ENCODE measurements at regions not wholly inside any gene's neighbourhood (a gene's known extent, or its start where the extent isn't known, plus 50 kb on each side); places are given as distances from the start of the nearest gene placed in this dataset.

DNA sequence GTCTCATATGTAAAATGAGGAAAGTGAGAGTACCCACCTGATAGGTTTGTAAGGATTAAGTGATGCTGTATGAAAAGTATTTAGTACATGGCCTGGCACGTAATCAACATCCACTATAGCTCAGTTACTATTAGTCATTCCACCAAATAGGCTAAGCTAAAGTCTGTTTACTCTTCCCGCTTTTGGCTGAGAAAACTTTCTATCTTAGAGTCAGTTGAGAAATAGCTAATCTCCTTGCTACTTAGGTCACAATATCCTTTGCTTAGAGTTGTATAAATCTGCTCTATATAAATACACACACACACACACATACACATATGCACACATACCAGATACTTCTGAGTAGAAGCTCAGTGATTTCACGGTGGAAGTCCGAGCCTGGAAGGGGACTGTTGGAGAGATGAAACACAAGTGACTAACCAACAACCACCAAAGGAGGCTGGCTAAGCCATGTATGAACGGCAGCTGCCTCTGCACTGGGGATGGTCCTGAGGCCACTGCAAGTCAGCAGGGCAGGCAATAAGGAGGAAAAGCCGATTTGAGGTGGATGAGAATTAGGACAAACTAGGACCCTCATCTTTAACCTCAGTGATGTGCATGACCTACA, 104.6 kb upstream of the EPHA4 start:
- DNase-seq (ENCODE audit: low spot score) (no peak), ATAC-seq (no peak)
- no peaks in the 10 kb centered on the region for H3K36me3 ChIP-seq (ENCODE audit: insufficient read depth)
- H3K4me1 Mint-ChIP-seq = peaks cover 47% of the 10 kb centered on the region
- no peak overlapping the region for H3K4me2 ChIP-seq
- H3K9me2 ChIP-seq (ENCODE audit: insufficient read depth) = peaks cover 7% of the 10 kb centered on the region; the same call in 1 of the 2 replicates
- no peak overlapping the region; the same call in 1 of the 2 replicates for H3K27ac Mint-ChIP-seq
- peaks cover 2% of the 10 kb centered on the region for H3K27me3 Mint-ChIP-seq (ENCODE audit: insufficient read depth, low read depth, poor library complexity)
- H3K4me3 ChIP-seq = no peak overlapping the region
- H3K9me3 Mint-ChIP-seq = no peaks in the 10 kb centered on the region; the same call in 2 of the 3 replicates
- no peaks in the 10 kb centered on the region for H3K79me2 ChIP-seq (replicated peaks; ENCODE audit: insufficient read depth)
- H3K27me3 ChIP-seq (ENCODE audit: insufficient read depth) = no peaks in the 10 kb centered on the region
- no peak for TF ChIP-seq JUNB (IDR thresholded peaks at IDR 0.05; ENCODE audit: unreplicated experiment)
- no peak for TF ChIP-seq EZH2phosphoT487 (IDR thresholded peaks at IDR 0.05; ENCODE audit: unreplicated experiment)
- TF ChIP-seq EZH2 (IDR thresholded peaks at IDR 0.05; ENCODE audit: low read depth, unreplicated experiment) = no peak
- TF ChIP-seq, protein P1, sequence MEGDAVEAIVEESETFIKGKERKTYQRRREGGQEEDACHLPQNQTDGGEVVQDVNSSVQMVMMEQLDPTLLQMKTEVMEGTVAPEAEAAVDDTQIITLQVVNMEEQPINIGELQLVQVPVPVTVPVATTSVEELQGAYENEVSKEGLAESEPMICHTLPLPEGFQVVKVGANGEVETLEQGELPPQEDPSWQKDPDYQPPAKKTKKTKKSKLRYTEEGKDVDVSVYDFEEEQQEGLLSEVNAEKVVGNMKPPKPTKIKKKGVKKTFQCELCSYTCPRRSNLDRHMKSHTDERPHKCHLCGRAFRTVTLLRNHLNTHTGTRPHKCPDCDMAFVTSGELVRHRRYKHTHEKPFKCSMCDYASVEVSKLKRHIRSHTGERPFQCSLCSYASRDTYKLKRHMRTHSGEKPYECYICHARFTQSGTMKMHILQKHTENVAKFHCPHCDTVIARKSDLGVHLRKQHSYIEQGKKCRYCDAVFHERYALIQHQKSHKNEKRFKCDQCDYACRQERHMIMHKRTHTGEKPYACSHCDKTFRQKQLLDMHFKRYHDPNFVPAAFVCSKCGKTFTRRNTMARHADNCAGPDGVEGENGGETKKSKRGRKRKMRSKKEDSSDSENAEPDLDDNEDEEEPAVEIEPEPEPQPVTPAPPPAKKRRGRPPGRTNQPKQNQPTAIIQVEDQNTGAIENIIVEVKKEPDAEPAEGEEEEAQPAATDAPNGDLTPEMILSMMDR (conservative IDR thresholded peaks at IDR 0.05; ENCODE audit: low read depth in 2 of 2) = no peak
- TF ChIP-seq ZNF114 (CRISPR knock-in tag; IDR thresholded peaks at IDR 0.05) = no peak
- no peak for TF ChIP-seq ZNF331 (CRISPR knock-in tag; IDR thresholded peaks at IDR 0.05; ENCODE audit: low read depth)
- TF ChIP-seq, protein P2, sequence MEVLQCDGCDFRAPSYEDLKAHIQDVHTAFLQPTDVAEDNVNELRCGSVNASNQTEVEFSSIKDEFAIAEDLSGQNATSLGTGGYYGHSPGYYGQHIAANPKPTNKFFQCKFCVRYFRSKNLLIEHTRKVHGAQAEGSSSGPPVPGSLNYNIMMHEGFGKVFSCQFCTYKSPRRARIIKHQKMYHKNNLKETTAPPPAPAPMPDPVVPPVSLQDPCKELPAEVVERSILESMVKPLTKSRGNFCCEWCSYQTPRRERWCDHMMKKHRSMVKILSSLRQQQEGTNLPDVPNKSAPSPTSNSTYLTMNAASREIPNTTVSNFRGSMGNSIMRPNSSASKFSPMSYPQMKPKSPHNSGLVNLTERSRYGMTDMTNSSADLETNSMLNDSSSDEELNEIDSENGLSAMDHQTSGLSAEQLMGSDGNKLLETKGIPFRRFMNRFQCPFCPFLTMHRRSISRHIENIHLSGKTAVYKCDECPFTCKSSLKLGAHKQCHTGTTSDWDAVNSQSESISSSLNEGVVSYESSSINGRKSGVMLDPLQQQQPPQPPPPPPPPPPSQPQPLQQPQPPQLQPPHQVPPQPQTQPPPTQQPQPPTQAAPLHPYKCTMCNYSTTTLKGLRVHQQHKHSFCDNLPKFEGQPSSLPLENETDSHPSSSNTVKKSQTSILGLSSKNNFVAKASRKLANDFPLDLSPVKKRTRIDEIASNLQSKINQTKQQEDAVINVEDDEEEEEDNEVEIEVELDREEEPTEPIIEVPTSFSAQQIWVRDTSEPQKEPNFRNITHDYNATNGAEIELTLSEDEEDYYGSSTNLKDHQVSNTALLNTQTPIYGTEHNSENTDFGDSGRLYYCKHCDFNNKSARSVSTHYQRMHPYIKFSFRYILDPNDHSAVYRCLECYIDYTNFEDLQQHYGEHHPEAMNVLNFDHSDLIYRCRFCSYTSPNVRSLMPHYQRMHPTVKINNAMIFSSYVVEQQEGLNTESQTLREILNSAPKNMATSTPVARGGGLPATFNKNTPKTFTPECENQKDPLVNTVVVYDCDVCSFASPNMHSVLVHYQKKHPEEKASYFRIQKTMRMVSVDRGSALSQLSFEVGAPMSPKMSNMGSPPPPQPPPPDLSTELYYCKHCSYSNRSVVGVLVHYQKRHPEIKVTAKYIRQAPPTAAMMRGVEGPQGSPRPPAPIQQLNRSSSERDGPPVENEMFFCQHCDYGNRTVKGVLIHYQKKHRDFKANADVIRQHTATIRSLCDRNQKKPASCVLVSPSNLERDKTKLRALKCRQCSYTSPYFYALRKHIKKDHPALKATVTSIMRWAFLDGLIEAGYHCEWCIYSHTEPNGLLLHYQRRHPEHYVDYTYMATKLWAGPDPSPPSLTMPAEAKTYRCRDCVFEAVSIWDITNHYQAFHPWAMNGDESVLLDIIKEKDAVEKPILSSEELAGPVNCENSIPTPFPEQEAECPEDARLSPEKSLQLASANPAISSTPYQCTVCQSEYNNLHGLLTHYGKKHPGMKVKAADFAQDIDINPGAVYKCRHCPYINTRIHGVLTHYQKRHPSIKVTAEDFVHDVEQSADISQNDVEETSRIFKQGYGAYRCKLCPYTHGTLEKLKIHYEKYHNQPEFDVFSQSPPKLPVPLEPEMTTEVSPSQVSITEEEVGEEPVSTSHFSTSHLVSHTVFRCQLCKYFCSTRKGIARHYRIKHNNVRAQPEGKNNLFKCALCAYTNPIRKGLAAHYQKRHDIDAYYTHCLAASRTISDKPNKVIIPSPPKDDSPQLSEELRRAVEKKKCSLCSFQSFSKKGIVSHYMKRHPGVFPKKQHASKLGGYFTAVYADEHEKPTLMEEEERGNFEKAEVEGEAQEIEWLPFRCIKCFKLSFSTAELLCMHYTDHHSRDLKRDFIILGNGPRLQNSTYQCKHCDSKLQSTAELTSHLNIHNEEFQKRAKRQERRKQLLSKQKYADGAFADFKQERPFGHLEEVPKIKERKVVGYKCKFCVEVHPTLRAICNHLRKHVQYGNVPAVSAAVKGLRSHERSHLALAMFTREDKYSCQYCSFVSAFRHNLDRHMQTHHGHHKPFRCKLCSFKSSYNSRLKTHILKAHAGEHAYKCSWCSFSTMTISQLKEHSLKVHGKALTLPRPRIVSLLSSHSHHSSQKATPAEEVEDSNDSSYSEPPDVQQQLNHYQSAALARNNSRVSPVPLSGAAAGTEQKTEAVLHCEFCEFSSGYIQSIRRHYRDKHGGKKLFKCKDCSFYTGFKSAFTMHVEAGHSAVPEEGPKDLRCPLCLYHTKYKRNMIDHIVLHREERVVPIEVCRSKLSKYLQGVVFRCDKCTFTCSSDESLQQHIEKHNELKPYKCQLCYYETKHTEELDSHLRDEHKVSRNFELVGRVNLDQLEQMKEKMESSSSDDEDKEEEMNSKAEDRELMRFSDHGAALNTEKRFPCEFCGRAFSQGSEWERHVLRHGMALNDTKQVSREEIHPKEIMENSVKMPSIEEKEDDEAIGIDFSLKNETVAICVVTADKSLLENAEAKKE (CRISPR knock-in tag; IDR thresholded peaks at IDR 0.05) = no peak
- TF ChIP-seq CREB1 (CRISPR knock-in tag; IDR thresholded peaks at IDR 0.05; ENCODE audit: low read depth) = no peak
- H3K27ac ChIP-seq (ENCODE audit: low read depth) = no peak overlapping the region
- H2AFZ ChIP-seq = no peak overlapping the region
- H3K4me3 Mint-ChIP-seq = no peak overlapping the region
- no peaks in the 10 kb centered on the region; the same call in 2 of the 3 replicates for H3K36me3 Mint-ChIP-seq (ENCODE audit: low read depth)
- no peaks in the 10 kb centered on the region for H4K20me1 ChIP-seq (replicated peaks; ENCODE audit: insufficient read depth)
- no peaks in the 10 kb centered on the region for H3F3A ChIP-seq (replicated peaks; ENCODE audit: low read depth)
- peaks cover 46% of the 10 kb centered on the region for H3K4me1 ChIP-seq (ENCODE audit: insufficient read depth)
